Tibial nerve (tissue), 4 donors: ENCODE measurements at regions not wholly inside any gene's neighbourhood (a gene's known extent, or its start where the extent isn't known, plus 50 kb on each side); places are given as distances from the start of the nearest gene placed in this dataset.

Experiments
- DNase-seq, 2 donors: peaks; one replicate each; pipeline ENCODE4 v3.0.0-alpha.2; 2019; ENCODE audit warnings: low spot score in 2 of 2
- H3K27ac ChIP-seq, 4 donors: fragments of 200-600 bp; sonication (generic) in 3 of 4; one replicate each; pipeline ENCODE4 v1.5.1; 2017 to 2019; ENCODE audit warnings: mild to moderate bottlenecking in 1 of 4
- H3K27me3 ChIP-seq, 2 donors: fragments of 200-600 bp; sonication (generic) in 1 of 2; one replicate each; pipeline versions ENCODE4 v1.5.1 to v1.6.0; 2017 to 2019
- H3K36me3 ChIP-seq, 3 donors: fragments of 200-600 bp; sonication (generic); one replicate each; pipeline ENCODE4 v1.5.1; 2018 to 2019
- H3K4me1 ChIP-seq, 4 donors: fragments of 200-600 bp; sonication (generic) in 3 of 4; one replicate each; pipeline ENCODE4 v1.5.1; 2017 to 2019
- H3K4me3 ChIP-seq, 4 donors: fragments of 200-600 bp; sonication (generic) in 3 of 4; one replicate each; pipeline ENCODE4 v1.5.1; 2017 to 2019; ENCODE audit warnings: mild to moderate bottlenecking in 1 of 4, moderate library complexity in 1 of 4
- H3K9me3 ChIP-seq, 4 donors: fragments of 200-600 bp; sonication (generic) in 3 of 4; one replicate each; pipeline ENCODE4 v1.5.1; 2017 to 2019
- CTCF ChIP-seq, 5 experiments: fragments of 200-600 bp in 3 of 5; fragments of 450-650 bp in 2 of 5; sonication (generic) in 3 of 5; IDR thresholded peaks; one replicate each; pipeline ENCODE4 v1.5.1; 2016 to 2019; ENCODE audit warnings: antibody characterized with exemption in 5 of 5, mild to moderate bottlenecking in 3 of 5, moderate library complexity in 2 of 5
- EP300 ChIP-seq, 2 donors: sonication (generic); formaldehyde crosslinking; IDR thresholded peaks; one replicate each; pipeline ENCODE4 v1.6.1; 2017; ENCODE audit warnings: antibody characterized with exemption in 2 of 2, mild to moderate bottlenecking in 1 of 2
- POLR2A ChIP-seq, 2 donors: fragments of 450-650 bp; IDR thresholded peaks; one replicate each; pipeline ENCODE4 v1.6.1; 2017; ENCODE audit warnings: antibody characterized with exemption in 2 of 2, mild to moderate bottlenecking in 2 of 2, moderate library complexity in 2 of 2
- WGBS, 2 donors: methylation state at CpG; one replicate each; pipeline ENCODE4 v1.1.5; 2018; 5-methylcytosine and 5-hydroxymethylcytosine counted together

- Histone ChIP-seq H3K4me3 (no peak overlapping the region), H3K9me3 (no peaks in the 10 kb centered on the region), H3K27ac (no peak overlapping the region), H3K36me3 (no peaks in the 10 kb centered on the region), H3K27me3 (no peaks in the 10 kb centered on the region), H3K4me1 (no peaks in the 10 kb centered on the region)
- TF ChIP-seq CTCF (IDR thresholded peaks at IDR 0.05), result no peak
- TF ChIP-seq POLR2A (IDR thresholded peaks at IDR 0.05), result no peak
- no peak for TF ChIP-seq EP300 (IDR thresholded peaks at IDR 0.05)
- WGBS, 2 donors, result 93 to 94% methylated on average over 5 of the region's 5 CpGs
- DNase-seq, result no peak
These were observed 68.6 kb upstream of the ADGRG2 start for GRCh38 chrX:19190902-19191301.

- Histone ChIP-seq H3K27ac (no peak overlapping the region), H3K4me3 (no peak overlapping the region), H3K27me3 (no peaks in the 10 kb centered on the region), H3K4me1 (no peaks in the 10 kb centered on the region), H3K36me3 (no peaks in the 10 kb centered on the region), H3K9me3 (no peaks in the 10 kb centered on the region)
- no peak for DNase-seq
- TF ChIP-seq POLR2A (IDR thresholded peaks at IDR 0.05), result no peak
- TF ChIP-seq EP300 (IDR thresholded peaks at IDR 0.05), result no peak
- TF ChIP-seq CTCF (IDR thresholded peaks at IDR 0.05), result no peak
- 56 to 59% methylated on average over 8 of the region's 8 CpGs for WGBS, 2 donors
These were observed 71.3 kb upstream of the ADGRG2 start for GRCh38 chrX:19193565-19193964.

- Histone ChIP-seq H3K4me1 (no peaks in the 10 kb centered on the region), H3K27me3 (no peaks in the 10 kb centered on the region), H3K27ac (no peak overlapping the region), H3K9me3 (no peaks in the 10 kb centered on the region), H3K36me3 (no peaks in the 10 kb centered on the region), H3K4me3 (no peak overlapping the region)
- 82 to 88% methylated on average over 9 of the region's 9 CpGs for WGBS, 2 donors
- no peak for TF ChIP-seq POLR2A (IDR thresholded peaks at IDR 0.05)
- TF ChIP-seq EP300 (IDR thresholded peaks at IDR 0.05), result no peak
- TF ChIP-seq CTCF (IDR thresholded peaks at IDR 0.05), result no peak
- no peak for DNase-seq
These were observed 72.3 kb upstream of the ADGRG2 start for GRCh38 chrX:19194285-19195242.

GRCh38 chrX:19195243-19195610, 73.0 kb upstream of the ADGRG2 start:
- 67 to 74% methylated on average over 11 of the region's 11 CpGs for WGBS, 2 donors
- Histone ChIP-seq H3K9me3 (no peaks in the 10 kb centered on the region), H3K27me3 (no peaks in the 10 kb centered on the region), H3K4me3 (no peak overlapping the region), H3K27ac (no peak overlapping the region), H3K36me3 (no peaks in the 10 kb centered on the region), H3K4me1 (no peaks in the 10 kb centered on the region)
- no peak for DNase-seq
- TF ChIP-seq POLR2A (IDR thresholded peaks at IDR 0.05), result no peak
- no peak for TF ChIP-seq CTCF (IDR thresholded peaks at IDR 0.05)
- no peak for TF ChIP-seq EP300 (IDR thresholded peaks at IDR 0.05)

GRCh38 chrX:19198473-19198872, 76.2 kb upstream of the ADGRG2 start:
- no peak overlapping the region for H3K27ac ChIP-seq
- H3K4me1 ChIP-seq, result no peaks in the 10 kb centered on the region
- no peaks in the 10 kb centered on the region for H3K36me3 ChIP-seq
- no peaks in the 10 kb centered on the region for H3K9me3 ChIP-seq
- no peak overlapping the region for H3K4me3 ChIP-seq
- TF ChIP-seq EP300 (IDR thresholded peaks at IDR 0.05) (no peak), CTCF (IDR thresholded peaks at IDR 0.05) (no peak), POLR2A (IDR thresholded peaks at IDR 0.05) (no peak)
- WGBS, 2 donors, result 72 to 88% methylated on average over 2 of the region's 2 CpGs
- no peak for DNase-seq
- no peaks in the 10 kb centered on the region for H3K27me3 ChIP-seq
